Suprapubic skin (tissue), 4 donors: ENCODE measurements at regions not wholly inside any gene's neighbourhood (a gene's known extent, or its start where the extent isn't known, plus 50 kb on each side); places are given as distances from the start of the nearest gene placed in this dataset.

ENCODE experiments used
- EP300 ChIP-seq: sonication (generic); formaldehyde crosslinking; IDR thresholded peaks from one replicate; pipeline ENCODE4 v1.6.1; 2017; ENCODE audit warnings: antibody characterized with exemption
- POLR2A ChIP-seq, 2 donors: fragments of 450-650 bp; IDR thresholded peaks; one replicate each; pipeline ENCODE4 v1.6.1; 2017; ENCODE audit warnings: antibody characterized with exemption in 2 of 2, mild to moderate bottlenecking in 2 of 2, moderate library complexity in 2 of 2
- POLR2AphosphoS5 ChIP-seq, 3 donors: sonication (generic); formaldehyde crosslinking; IDR thresholded peaks; one replicate each; pipeline ENCODE4 v1.6.1; 2017; ENCODE audit warnings: antibody characterized with exemption in 3 of 3
- TF ChIP-seq, protein P1 (sequence below), 2 donors: fragments of 200-600 bp in 1 of 2; fragments of 450-650 bp in 1 of 2; sonication (generic) in 1 of 2; IDR thresholded peaks; one replicate each; pipeline ENCODE4 v1.5.1; 2016 to 2019; ENCODE audit warnings: antibody characterized with exemption in 2 of 2, mild to moderate bottlenecking in 1 of 2, moderate library complexity in 1 of 2

DNA sequence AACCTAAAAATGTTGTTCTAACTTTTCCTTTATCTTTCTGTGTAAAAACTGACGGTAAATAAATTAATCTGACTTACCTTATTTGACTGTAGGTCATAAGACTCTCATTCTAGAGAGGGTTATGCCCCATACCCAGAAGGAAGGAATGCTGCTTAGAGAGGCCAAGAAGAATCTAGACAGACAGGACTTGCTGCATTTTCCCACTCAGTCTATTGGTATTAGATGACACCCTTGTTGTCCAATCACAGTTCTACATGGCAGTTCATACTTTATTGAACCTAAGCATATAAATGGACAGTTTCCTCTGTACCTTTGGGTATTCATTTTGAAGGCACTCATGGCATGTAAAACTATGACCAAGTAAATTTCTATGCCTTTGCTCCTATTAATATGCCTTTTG, 359.6 kb upstream of the ID4 start:
- TF ChIP-seq POLR2AphosphoS5 (IDR thresholded peaks at IDR 0.05) (no peak), POLR2A (IDR thresholded peaks at IDR 0.05) (no peak), EP300 (no peak)
- TF ChIP-seq, protein P1, sequence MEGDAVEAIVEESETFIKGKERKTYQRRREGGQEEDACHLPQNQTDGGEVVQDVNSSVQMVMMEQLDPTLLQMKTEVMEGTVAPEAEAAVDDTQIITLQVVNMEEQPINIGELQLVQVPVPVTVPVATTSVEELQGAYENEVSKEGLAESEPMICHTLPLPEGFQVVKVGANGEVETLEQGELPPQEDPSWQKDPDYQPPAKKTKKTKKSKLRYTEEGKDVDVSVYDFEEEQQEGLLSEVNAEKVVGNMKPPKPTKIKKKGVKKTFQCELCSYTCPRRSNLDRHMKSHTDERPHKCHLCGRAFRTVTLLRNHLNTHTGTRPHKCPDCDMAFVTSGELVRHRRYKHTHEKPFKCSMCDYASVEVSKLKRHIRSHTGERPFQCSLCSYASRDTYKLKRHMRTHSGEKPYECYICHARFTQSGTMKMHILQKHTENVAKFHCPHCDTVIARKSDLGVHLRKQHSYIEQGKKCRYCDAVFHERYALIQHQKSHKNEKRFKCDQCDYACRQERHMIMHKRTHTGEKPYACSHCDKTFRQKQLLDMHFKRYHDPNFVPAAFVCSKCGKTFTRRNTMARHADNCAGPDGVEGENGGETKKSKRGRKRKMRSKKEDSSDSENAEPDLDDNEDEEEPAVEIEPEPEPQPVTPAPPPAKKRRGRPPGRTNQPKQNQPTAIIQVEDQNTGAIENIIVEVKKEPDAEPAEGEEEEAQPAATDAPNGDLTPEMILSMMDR (IDR thresholded peaks at IDR 0.05): no peak
